ENCODE measurements at regions not wholly inside any gene's neighbourhood (a gene's known extent, or its start where the extent isn't known, plus 50 kb on each side); places are given as distances from the start of the nearest gene placed in this dataset.

GRCh38 chr5:17135050-17135449 is 82.4 kb upstream of the BASP1 start:
- Histone ChIP-seq H3K27ac (ENCODE audit: low read depth, low read length, poor library complexity, severe bottlenecking) (no peak overlapping the region), H3K27me3 (replicated peaks; ENCODE audit: insufficient read depth, low read depth, low read length, poor library complexity) (no peaks in the 10 kb centered on the region), H3K4me3 (ENCODE audit: low read depth, low read length, poor library complexity, severe bottlenecking) (no peak overlapping the region), H3K4me1 (ENCODE audit: insufficient read depth, low read length, poor library complexity, severe bottlenecking) (peaks cover 17% of the 10 kb centered on the region), H3K9me3 (ENCODE audit: low read depth, low read length, poor library complexity, severe bottlenecking) (no peaks in the 10 kb centered on the region), H3K36me3 (ENCODE audit: insufficient read depth, low read length, poor library complexity, severe bottlenecking) (no peaks in the 10 kb centered on the region)
- intact Hi-C loops (cut with micrococcal nuclease; ENCODE audit: unreplicated experiment): no loop called here
- TF ChIP-seq EZH2 (IDR thresholded peaks at IDR 0.05; ENCODE audit: borderline replicate concordance, low read depth, low read length, poor library complexity, severe bottlenecking) (no peak), CTCF (conservative IDR thresholded peaks at IDR 0.05; ENCODE audit: low read depth, low read length) (no peak)
- ChIA-PET CTCF (no interaction called here), POLR2A (ENCODE audit: low non-redundant PET) (no interaction called here)
- DNase-seq (ENCODE audit: low spot score): no peak
- BruUV-seq (replicated peaks): no TSS peak

GRCh38 chr5:17143335-17143734 is 74.1 kb upstream of the BASP1 start:
- no peak for DNase-seq (ENCODE audit: low spot score)
- Histone ChIP-seq H3K4me1 (ENCODE audit: insufficient read depth, low read length, poor library complexity, severe bottlenecking) (peaks cover 3% of the 10 kb centered on the region), H3K9me3 (ENCODE audit: low read depth, low read length, poor library complexity, severe bottlenecking) (no peaks in the 10 kb centered on the region), H3K4me3 (ENCODE audit: low read depth, low read length, poor library complexity, severe bottlenecking) (no peak overlapping the region), H3K27me3 (replicated peaks; ENCODE audit: insufficient read depth, low read depth, low read length, poor library complexity) (no peaks in the 10 kb centered on the region), H3K36me3 (ENCODE audit: insufficient read depth, low read length, poor library complexity, severe bottlenecking) (no peaks in the 10 kb centered on the region), H3K27ac (ENCODE audit: low read depth, low read length, poor library complexity, severe bottlenecking) (no peak overlapping the region)
- POLR2A ChIA-PET (ENCODE audit: low non-redundant PET): no interaction called here
- TF ChIP-seq CTCF (conservative IDR thresholded peaks at IDR 0.05; ENCODE audit: low read depth, low read length): no peak
- TF ChIP-seq EZH2 (IDR thresholded peaks at IDR 0.05; ENCODE audit: borderline replicate concordance, low read depth, low read length, poor library complexity, severe bottlenecking): no peak
- CTCF ChIA-PET: interaction anchor here (0.7 kb wide), 1 partner anchor 374 kb away, joined by 6 read pairs; no protein-coding TSS in a partner anchor
- BruUV-seq (replicated peaks): no TSS peak
- intact Hi-C loops (cut with micrococcal nuclease; ENCODE audit: unreplicated experiment): no loop called here

GRCh38 chr5:17146280-17146841 is 71.1 kb upstream of the BASP1 start:
- no peak for DNase-seq (ENCODE audit: low spot score)
- no peak for TF ChIP-seq CTCF (conservative IDR thresholded peaks at IDR 0.05; ENCODE audit: low read depth, low read length)
- no peak for TF ChIP-seq EZH2 (IDR thresholded peaks at IDR 0.05; ENCODE audit: borderline replicate concordance, low read depth, low read length, poor library complexity, severe bottlenecking)
- CTCF ChIA-PET: no interaction called here
- Histone ChIP-seq H3K4me1 (ENCODE audit: insufficient read depth, low read length, poor library complexity, severe bottlenecking) (peaks cover 3% of the 10 kb centered on the region), H3K36me3 (ENCODE audit: insufficient read depth, low read length, poor library complexity, severe bottlenecking) (no peaks in the 10 kb centered on the region), H3K27me3 (replicated peaks; ENCODE audit: insufficient read depth, low read depth, low read length, poor library complexity) (no peaks in the 10 kb centered on the region), H3K4me3 (ENCODE audit: low read depth, low read length, poor library complexity, severe bottlenecking) (no peak overlapping the region), H3K9me3 (ENCODE audit: low read depth, low read length, poor library complexity, severe bottlenecking) (no peaks in the 10 kb centered on the region), H3K27ac (ENCODE audit: low read depth, low read length, poor library complexity, severe bottlenecking) (no peak overlapping the region)
- BruUV-seq (replicated peaks): no TSS peak
- intact Hi-C loops (cut with micrococcal nuclease; ENCODE audit: unreplicated experiment): no loop called here
- POLR2A ChIA-PET (ENCODE audit: low non-redundant PET): interaction anchor here (0.6 kb wide), 1 partner anchor 933 kb away, joined by 3 read pairs; no protein-coding TSS in a partner anchor
